Hippocampal formation (tissue), 2 donors: ENCODE measurements at regions not wholly inside any gene's neighbourhood (a gene's known extent, or its start where the extent isn't known, plus 50 kb on each side); places are given as distances from the start of the nearest gene placed in this dataset.

ENCODE experiments used
- DNase-seq, 2 donors: peaks; one replicate each; lab custom pipeline; 2025; lab: John Stamatoyannopoulos, UW

DNA sequence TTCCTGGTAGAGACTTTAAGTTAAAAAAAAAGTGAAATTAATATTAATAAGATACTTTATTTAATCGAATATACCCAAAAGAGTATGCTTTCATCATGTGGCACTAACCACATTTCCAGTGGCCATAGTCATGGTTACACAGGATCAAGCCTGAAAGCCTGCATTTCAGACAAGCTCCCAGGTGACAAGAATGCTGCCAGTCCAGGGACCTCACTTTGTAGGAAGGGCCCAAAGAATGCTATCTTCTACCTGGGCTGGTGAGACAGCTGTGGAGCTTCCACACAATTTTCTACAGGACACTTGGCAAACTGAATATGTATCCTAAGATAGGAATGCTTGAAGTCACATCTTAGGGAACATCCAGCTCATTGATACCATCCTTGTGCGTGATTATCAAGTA is 203.8 kb downstream of the AUH start:
- no peak for DNase-seq

DNA sequence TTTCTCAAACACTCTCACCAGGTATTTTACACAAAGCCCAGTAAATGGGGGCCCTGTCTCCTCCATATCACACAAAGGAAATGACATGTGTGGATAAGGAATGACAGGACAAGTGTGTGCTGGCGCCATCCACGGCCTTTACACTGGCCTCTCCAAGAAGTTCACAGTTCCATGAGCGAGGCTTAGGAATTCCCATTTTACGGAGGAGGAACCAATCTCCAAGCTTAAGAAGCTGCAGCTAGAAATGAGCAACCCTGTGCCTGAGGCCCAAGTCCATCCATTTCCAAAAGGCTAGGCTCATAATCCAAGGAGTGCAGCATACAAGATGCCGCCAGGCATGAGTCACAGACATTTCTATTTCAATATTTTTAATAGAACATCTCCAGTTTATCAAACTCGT is 203.4 kb downstream of the AUH start:
- no peak for DNase-seq

DNA sequence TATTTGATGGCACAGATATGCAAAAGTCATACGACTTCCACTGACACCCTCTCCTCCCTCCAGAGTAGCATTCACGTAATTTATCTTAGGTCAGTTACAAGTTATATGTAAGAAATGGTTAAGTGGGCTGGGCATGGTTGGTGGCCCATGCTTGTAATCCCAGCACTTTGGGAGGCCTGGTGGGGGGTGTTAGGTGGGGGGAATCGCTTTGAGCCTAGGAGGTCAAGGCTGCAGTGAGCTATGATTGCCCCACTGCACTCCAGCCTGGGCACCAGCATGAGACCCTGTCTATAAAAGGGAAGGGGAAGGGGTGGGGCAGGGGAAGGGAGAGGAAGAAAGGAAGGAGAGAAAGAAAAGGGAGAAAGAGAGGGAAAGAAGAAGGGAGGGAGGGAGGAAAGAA is 202.8 kb downstream of the AUH start:
- no peak for DNase-seq

DNA sequence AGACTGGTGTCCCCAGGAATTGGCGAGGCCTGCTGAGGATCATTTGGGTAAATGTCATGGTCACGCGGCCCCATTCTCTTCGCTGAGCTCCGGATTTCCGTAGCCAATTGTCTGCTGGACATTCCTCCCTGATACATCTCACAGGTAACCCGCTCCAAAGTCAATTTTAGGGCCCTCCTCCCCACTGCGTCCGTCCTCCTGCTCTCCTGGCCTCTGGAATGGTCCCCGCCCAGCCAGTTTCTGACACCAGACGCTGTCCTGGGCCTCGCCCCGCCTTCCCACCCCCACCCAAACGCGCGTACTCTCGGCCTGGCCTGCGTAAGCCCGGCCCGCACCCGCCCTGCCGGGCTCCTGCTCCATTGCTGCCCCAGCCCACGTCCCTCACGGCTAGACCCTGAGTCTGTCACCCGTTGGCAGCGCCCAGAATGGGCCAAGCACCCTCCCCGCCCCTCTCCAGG is 202.0 kb downstream of the AUH start:
- DNase-seq: no peak

DNA sequence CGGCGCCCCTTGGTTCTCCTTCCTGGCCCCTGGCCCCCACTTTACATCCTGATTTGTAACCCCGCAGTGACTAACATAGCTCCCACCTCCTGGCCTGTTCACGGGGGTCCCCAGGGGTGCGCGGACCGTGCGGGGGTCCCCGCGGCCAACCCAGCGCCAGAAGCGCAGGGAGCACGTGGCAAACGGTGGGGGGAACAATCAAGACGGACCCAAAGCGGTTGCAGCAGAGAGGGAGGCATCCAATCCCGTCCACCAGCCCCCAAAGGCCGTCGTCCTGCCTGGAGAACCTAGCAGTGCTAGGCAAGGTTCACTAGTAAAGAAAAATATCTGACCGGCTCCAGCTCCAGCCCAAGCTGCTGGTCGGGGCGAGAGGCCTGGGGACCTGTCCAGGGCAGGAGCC is 201.5 kb downstream of the AUH start:
- no peak for DNase-seq

DNA sequence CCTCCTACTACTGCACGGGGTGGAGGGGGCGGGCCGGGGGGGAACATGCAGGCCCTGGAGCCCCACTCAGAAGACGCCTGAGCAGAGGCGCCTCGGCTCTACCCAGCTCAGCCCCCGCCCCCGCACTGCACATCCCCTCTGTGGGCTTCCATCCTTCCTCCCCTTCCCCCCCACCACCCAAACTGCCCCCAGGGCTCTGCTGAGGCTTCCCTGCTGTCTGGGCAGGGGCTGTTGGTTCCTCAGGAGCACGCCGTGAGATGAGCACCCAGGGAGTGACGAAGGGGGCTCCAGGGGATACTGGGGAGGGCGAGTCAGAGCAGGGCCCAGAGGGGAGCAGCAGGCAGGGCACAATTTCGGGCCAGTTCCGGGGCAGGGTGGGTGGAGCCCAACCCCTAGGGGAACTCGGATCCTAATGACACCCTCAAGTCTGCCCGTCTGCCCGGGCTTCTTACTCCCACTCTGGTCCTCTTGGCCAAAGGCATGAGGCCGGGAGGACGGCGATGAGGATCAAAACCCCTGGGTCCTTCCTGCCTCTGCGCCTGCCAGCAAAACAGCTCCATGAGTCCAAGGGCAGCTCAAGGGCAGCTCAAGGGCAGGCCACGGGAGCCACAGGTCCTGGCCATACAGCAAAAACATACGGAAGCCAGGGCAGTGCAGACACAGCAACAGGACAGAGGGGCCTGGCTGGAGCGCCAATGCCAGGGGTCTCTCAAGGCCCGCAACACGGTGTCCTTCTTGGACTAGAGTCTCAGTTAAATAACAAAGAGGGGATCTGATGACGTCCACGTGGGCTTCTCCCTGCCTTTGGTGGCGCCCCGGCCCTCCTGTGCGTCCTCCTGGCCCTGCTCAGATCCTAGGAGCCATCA is 200.9 kb downstream of the AUH start:
- no peak for DNase-seq

DNA sequence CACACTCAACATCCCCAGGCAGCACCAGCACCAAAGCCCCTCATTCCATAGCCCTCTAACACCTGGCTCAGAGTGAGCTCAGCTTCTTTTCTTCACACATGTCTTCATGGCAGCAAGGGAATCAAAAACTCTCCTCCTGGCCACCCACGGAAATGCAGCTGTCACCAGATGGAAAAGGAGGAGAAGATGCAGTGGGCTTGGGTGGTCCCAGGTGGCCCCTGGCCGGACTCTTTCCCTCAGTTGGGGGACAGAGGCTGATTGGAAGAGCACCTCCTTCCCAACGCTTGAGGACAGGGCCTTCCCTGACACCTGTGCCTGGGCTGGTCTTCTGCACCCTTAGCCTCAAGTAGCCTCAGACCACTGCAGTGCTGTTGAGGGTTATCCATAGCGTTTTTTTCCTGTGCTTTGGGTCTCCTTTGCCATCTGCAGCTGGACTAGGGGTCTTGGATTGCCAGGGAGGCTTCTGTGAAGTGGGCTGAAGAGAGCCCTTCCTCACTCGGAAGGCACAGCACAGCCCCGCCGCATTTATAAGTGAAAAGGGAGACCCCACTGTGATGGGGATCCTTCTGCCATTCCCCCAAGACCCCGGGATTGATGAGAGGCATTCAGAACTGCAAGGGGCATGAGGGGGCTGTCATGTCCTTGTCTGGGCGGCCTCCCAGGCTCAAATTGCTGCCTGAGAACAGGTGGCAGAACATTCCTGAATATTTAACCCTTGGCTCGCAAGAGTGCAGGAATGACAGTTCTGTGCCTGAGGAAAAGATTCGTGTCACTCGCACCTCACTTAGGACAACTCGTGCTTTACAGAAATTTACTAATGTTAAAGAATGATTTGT is 200.0 kb downstream of the AUH start:
- DNase-seq: no peak

DNA sequence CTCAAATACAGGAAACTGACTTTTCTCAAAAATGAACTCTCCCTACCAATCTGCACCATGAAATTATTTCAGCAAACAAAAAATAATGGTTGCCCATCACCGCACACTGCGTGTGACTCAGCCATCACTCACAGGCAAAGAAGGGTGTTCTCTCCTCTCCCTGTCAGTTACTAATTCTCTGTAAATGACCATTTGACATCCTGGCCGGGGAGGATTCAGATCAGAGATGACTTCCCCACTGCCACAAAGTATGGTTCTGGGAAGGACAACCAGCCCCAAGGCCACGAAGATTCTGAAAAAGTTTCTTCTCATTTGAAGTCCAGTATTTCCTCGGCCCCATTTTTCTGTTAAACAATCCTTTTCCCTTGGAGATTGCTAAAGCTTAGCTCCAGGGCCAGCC is 199.4 kb downstream of the AUH start:
- DNase-seq: no peak

DNA sequence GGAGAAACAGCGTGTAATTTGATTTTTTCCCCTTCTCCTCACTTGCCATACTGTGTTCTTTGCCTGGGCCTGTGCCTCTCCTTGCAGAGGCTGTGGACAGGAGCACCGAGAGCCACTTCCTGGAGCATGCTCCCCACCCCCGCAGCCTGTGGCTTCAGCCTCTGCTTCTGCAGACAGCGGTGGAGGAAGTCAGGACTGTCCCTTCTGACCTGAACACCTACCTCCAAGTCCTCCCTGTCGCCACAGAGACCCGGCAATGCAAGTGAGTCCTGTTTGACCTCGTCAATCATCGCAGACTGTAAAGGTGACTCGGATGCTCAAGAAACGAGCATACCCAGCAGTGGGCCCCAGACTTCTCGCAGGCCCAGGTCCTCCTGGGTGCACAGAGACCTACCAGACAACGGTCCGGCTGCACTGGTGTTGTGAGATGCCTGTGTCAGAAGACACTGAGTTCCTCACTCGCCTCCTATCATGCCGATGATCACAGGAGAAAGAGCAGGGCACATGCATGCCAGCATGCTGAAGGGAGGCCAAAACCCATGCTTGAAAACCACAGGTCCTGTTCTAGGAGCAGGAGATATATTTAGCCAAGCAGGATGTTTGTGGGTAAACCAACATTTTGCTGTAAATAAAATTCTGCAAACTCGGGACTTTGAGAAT is 198.8 kb downstream of the AUH start:
- DNase-seq: peak in 1 of 2 donors; percentile 39

DNA sequence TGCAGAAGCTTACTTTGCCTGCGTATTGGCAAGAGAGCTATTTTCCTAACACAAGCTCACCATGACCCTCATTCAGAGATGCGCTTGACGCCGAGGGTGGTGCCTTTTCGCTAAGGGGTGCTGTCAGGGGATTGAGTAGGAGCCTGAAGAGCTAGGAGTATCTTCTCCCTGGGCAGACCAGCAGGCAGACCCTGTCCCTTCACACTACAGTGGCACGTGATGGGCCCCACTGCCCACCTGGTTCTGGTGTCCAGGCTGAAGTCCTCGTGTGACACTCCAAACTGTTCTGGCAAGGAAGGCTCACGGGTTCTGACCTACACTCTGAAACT is 198.3 kb downstream of the AUH start:
- DNase-seq: no peak

DNA sequence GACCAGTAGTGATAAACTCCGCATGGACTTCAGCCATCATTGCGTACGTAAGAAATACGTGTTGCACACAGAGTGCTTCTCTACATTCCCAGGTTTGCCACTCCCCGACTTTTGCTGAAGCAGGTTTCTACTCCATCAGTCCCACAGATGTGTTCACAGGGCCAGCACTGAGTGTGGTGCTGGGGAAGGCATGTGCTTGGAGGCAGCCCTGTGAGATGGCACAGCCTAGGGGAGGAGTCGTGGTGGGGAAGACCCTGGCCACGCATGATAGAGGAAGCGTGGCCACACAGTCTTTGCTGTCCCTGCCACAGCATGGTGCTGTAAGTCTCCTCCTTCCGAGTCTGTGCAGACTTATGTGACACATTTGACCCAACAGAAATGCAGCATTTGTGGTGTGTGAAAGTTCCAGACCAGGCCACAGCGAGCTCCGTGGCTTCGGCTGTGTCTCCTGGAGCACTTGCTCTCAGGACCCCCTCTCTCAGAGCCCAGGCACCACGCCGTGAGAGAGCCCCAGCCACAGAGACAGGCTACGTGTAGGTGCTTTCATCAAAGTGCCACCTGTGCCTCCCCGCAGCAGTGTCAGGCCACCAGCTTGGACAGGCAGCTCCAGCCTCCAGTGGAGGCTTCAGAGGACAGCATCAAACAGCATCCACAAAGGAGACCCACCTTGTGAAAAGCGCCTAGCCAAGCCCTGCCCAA is 197.8 kb downstream of the AUH start:
- DNase-seq: no peak
